B cell (primary cell): ENCODE measurements at regions not wholly inside any gene's neighbourhood (a gene's known extent, or its start where the extent isn't known, plus 50 kb on each side); places are given as distances from the start of the nearest gene placed in this dataset.

Experiments
- ATAC-seq: fragments of 200-7000 bp; cut with Tn5 transposase; one replicate; pipeline ENCODE4 v1.10.0; 2021; ENCODE audit warnings: low read depth, mild to moderate bottlenecking, moderate number of reproducible peaks, moderate library complexity
- CTCF ChIA-PET: fragments of 350-600 bp; sonication (Branson Sonifier 250); formaldehyde crosslinking; loops from one replicate; lab custom pipeline; 2021; ENCODE audit warnings: antibody characterized with exemption, inconsistent platforms; lab: Charles Lee
- POLR2A ChIA-PET: fragments of 350-600 bp; sonication (Branson Sonifier 250); formaldehyde crosslinking; loops from one replicate; lab custom pipeline; 2021; ENCODE audit warnings: antibody characterized with exemption; lab: Charles Lee
- DNase-seq: peaks from one replicate; pipeline ENCODE4 v3.0.0; 2013
- H2AFZ ChIP-seq: 2 replicates; pipeline ENCODE4 v1.6.1; 2012; ENCODE audit warnings: mild to moderate bottlenecking, low read depth, low read length; ENCODE audit not compliant: insufficient read depth, poor library complexity, severe bottlenecking
- H3K27ac ChIP-seq, 2 donors: 1 replicate in 1 of 2; 2 replicates in 1 of 2; pipeline ENCODE4 v1.5.1; 2012 to 2013; ENCODE audit warnings: low read length in 2 of 2, mild to moderate bottlenecking in 2 of 2, moderate library complexity in 1 of 2
- H3K27me3 ChIP-seq, 4 experiments: fragments of 200-600 bp in 1 of 4; sonication (generic) in 1 of 4; replicated peaks in 1 of 4; 1 replicate in 2 of 4; 2 replicates in 2 of 4; pipeline versions ENCODE4 v1.6.1 to v1.7.0; 2013 to 2016; ENCODE audit warnings: low read length in 3 of 4, mild to moderate bottlenecking in 2 of 4, mixed read lengths in 1 of 4, moderate library complexity in 1 of 4; ENCODE audit not compliant: insufficient read depth in 4 of 4, control insufficient read depth in 3 of 4; ENCODE audit errors: control extremely low read depth in 1 of 4
- H3K36me3 ChIP-seq, 2 experiments: replicated peaks in 1 of 2; 1 replicate in 1 of 2; 2 replicates in 1 of 2; pipeline versions ENCODE4 v1.6.1 to v1.7.1; 2013; ENCODE audit warnings: low read length in 1 of 2; ENCODE audit not compliant: insufficient read depth in 2 of 2, control insufficient read depth in 1 of 2; ENCODE audit errors: control extremely low read depth in 1 of 2, extremely low read depth in 1 of 2
- H3K4me1 ChIP-seq, 2 donors: fragments of 200-600 bp in 1 of 2; sonication (generic) in 1 of 2; 1 replicate in 1 of 2; 2 replicates in 1 of 2; pipeline versions ENCODE4 v1.5.1 to v1.6.1; 2013 to 2017; ENCODE audit warnings: low read length in 2 of 2; ENCODE audit not compliant: control insufficient read depth in 2 of 2, insufficient read depth in 2 of 2
- H3K4me2 ChIP-seq: replicated peaks from 2 replicates; pipeline ENCODE3; 2012; ENCODE audit warnings: mild to moderate bottlenecking, low read depth, low read length; ENCODE audit not compliant: poor library complexity, severe bottlenecking
- H3K4me3 ChIP-seq, 5 experiments: fragments of 200-600 bp in 1 of 5; sonication (generic) in 1 of 5; 1 replicate in 3 of 5; 2 replicates in 2 of 5; pipeline versions ENCODE4 v1.5.1 to v1.7.0; 2011 to 2016; ENCODE audit warnings: low read length in 4 of 5, mild to moderate bottlenecking in 4 of 5, low read depth in 2 of 5, control low read depth in 1 of 5, moderate library complexity in 1 of 5; ENCODE audit not compliant: insufficient read depth in 1 of 5; ENCODE audit errors: control extremely low read depth in 1 of 5, extremely low read depth in 1 of 5
- H3K79me2 ChIP-seq: fragments of 200-600 bp; sonication (generic); one replicate; pipeline ENCODE4 v1.6.0; 2016; ENCODE audit warnings: low read length; ENCODE audit not compliant: control insufficient read depth, insufficient read depth
- H3K9ac ChIP-seq: fragments of 200-600 bp; sonication (generic); 2 replicates; pipeline ENCODE4 v1.6.1; 2017; ENCODE audit warnings: mild to moderate bottlenecking, low read length, moderate library complexity
- H3K9me3 ChIP-seq, 3 donors: one replicate each; pipeline versions ENCODE4 v1.6.1 to v1.7.1; 2013; ENCODE audit warnings: low read length in 2 of 3; ENCODE audit not compliant: control insufficient read depth in 2 of 3, insufficient read depth in 1 of 3; ENCODE audit errors: control extremely low read depth in 1 of 3
- H4K20me1 ChIP-seq: 2 replicates; pipeline ENCODE4 v1.6.0; 2012; ENCODE audit warnings: mild to moderate bottlenecking, low read length; ENCODE audit not compliant: insufficient read depth, control insufficient read depth, poor library complexity, severe bottlenecking
- H3K27ac Mint-ChIP-seq: one replicate; pipeline ENCODE4 v1.8.0; 2021; ENCODE audit warnings: mixed read lengths
- H3K27me3 Mint-ChIP-seq: one replicate; pipeline ENCODE4 v1.8.0; 2021; ENCODE audit warnings: mixed read lengths
- H3K4me1 Mint-ChIP-seq: one replicate; pipeline ENCODE4 v1.8.0; 2021; ENCODE audit warnings: mixed read lengths
- H3K4me3 Mint-ChIP-seq: one replicate; pipeline ENCODE4 v1.8.0; 2021; ENCODE audit warnings: mixed read lengths
- H3K9me3 Mint-ChIP-seq: one replicate; pipeline ENCODE4 v1.8.0; 2022; ENCODE audit warnings: mixed read lengths; ENCODE audit not compliant: insufficient read depth
- EZH2 ChIP-seq: IDR thresholded peaks from 2 replicates; pipeline ENCODE4 v1.6.1; 2012; ENCODE audit warnings: borderline replicate concordance, low read depth, mild to moderate bottlenecking, moderate library complexity, low read length; ENCODE audit not compliant: insufficient read depth, poor library complexity, severe bottlenecking
- WGBS: methylation state at CpG from one replicate; pipeline ENCODE4 v1.1.5; 2013; ENCODE audit warnings: missing lambda C conversion rate; ENCODE audit not compliant: insufficient coverage; 5-methylcytosine and 5-hydroxymethylcytosine counted together
- intact Hi-C: fragments of 100-400 bp; cut with micrococcal nuclease; formaldehyde crosslinking; loops from one replicate; pipeline ENCODE4 v1.10.0; 2022
- TF ChIP-seq, protein P1 (sequence below): fragments of 200-600 bp; IDR thresholded peaks from one replicate; pipeline ENCODE4 v1.8.0; 2022; ENCODE audit warnings: antibody characterized with exemption, mild to moderate bottlenecking

DNA sequence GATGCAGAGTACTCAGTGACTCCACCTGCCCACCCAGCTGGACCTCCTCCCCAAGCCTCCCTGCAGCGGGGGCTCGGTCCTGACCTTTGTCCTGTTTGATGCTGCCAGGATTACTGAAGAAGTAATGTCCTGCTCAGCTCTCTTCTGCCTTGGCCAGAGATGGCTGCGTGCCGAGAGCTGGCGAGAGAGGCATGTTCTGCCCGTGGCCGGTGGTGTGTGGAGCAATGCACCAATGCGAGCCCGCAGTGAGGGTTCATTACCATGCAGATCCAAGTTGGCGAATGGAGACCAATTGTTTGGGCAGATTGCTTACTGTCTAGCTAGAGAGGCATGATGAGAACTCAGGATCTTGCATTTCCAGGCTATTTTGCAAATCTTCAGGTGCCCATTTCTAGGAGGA is 248.9 kb downstream of the ENGASE start:
- peaks cover 55% of the 10 kb centered on the region for H3K27me3 Mint-ChIP-seq
- Histone ChIP-seq H3K27me3 (peaks cover 0 to 27% (median 0%) of the 10 kb centered on the region in 4 experiments), H2AFZ (no peak overlapping the region), H3K4me3 (no peak overlapping the region), H3K36me3 (no peaks in the 10 kb centered on the region), H3K9ac (no peak overlapping the region), H3K4me1 (no peaks in the 10 kb centered on the region), H3K9me3 (no peaks in the 10 kb centered on the region), H3K27ac (no peak overlapping the region), H3K79me2 (no peaks in the 10 kb centered on the region), H4K20me1 (no peaks in the 10 kb centered on the region), H3K4me2 (no peak overlapping the region)
- H3K4me3 Mint-ChIP-seq, result no peak overlapping the region
- no peak overlapping the region for H3K27ac Mint-ChIP-seq
- intact Hi-C loops, result no loop called here
- WGBS, result 74% methylated on average over 10 of the region's 10 CpGs
- ChIA-PET CTCF (interaction anchor here (1.7 to 2.7 kb wide), 2 partner anchors 65 to 68 kb away, joined by 4 to 12 read pairs; no protein-coding TSS in a partner anchor), POLR2A (no interaction called here)
- ATAC-seq, result no peak
- TF ChIP-seq EZH2, result no peak
- TF ChIP-seq, protein P1, sequence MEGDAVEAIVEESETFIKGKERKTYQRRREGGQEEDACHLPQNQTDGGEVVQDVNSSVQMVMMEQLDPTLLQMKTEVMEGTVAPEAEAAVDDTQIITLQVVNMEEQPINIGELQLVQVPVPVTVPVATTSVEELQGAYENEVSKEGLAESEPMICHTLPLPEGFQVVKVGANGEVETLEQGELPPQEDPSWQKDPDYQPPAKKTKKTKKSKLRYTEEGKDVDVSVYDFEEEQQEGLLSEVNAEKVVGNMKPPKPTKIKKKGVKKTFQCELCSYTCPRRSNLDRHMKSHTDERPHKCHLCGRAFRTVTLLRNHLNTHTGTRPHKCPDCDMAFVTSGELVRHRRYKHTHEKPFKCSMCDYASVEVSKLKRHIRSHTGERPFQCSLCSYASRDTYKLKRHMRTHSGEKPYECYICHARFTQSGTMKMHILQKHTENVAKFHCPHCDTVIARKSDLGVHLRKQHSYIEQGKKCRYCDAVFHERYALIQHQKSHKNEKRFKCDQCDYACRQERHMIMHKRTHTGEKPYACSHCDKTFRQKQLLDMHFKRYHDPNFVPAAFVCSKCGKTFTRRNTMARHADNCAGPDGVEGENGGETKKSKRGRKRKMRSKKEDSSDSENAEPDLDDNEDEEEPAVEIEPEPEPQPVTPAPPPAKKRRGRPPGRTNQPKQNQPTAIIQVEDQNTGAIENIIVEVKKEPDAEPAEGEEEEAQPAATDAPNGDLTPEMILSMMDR, result no peak
- H3K4me1 Mint-ChIP-seq, result no peaks in the 10 kb centered on the region
- H3K9me3 Mint-ChIP-seq, result no peaks in the 10 kb centered on the region
- DNase-seq, result no peak

DNA sequence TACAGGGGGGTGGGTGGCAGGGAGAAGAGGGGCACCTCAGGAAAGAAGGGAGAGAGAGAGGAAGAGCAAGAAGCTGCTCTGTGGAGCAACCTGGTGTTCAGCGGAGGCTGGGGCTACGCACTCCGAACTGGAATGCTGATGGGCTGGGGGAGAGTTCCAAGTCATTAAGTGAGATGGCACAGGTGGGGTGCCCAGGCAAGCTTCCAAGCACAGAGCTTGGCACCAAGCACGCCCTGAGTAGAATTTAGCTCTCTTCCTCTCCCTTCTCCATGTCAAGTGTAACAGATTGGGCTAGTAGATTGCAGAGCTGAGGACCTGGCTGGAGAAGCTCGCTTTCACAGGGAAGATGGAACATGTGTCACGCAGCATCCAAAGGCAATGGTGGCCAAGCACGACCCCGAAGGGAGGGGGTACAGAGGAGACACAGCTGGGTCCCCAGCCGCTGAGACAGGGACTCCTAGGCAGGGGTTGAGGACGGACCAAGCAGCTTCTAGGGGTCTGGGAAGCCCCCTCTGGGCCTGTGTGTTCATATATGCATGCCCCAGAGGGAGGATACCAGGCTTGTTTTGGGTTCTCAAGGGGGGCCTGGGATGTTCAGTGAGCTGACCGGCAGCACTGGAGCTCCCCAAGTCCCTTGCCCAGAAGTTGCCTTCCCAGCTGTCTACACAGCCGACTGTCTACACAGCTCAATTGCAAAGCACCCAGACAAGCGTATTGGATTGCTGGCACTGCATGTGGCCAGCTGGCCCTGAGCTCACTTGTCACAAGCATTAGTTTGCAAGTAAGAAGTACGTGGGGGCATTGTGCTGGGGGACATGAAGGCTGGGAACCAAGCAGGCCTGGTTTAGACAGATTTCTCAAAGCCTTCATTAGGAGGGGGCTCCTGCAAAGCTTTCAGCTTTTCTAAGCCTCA is 247.8 kb downstream of the ENGASE start:
- Mint-ChIP-seq H3K4me1 (no peaks in the 10 kb centered on the region), H3K27me3 (peaks cover 51% of the 10 kb centered on the region), H3K4me3 (no peak overlapping the region), H3K27ac (no peak overlapping the region), H3K9me3 (no peaks in the 10 kb centered on the region)
- DNase-seq (no peak), ATAC-seq (no peak)
- TF ChIP-seq EZH2, result no peak
- TF ChIP-seq, protein P1, result no peak
- Histone ChIP-seq H3K36me3 (no peaks in the 10 kb centered on the region), H3K27me3 (peaks cover 0 to 26% (median 0%) of the 10 kb centered on the region in 4 experiments), H3K4me1 (no peaks in the 10 kb centered on the region), H3K4me3 (no peak overlapping the region), H3K9ac (no peak overlapping the region), H2AFZ (no peak overlapping the region), H4K20me1 (no peaks in the 10 kb centered on the region), H3K9me3 (peaks cover 0 to 4% (median 0%) of the 10 kb centered on the region in 3 donors), H3K4me2 (no peak overlapping the region), H3K27ac (no peak overlapping the region), H3K79me2 (no peaks in the 10 kb centered on the region)
- WGBS, result 74% methylated on average over 14 of the region's 14 CpGs
- intact Hi-C loops, result no loop called here
- POLR2A ChIA-PET, result no interaction called here
- CTCF ChIA-PET, result interaction anchor here (0.6 to 1.8 kb wide), 4 partner anchors 66 to 235 kb away, joined by 3 to 6 read pairs (median 4); no protein-coding TSS in a partner anchor
